Stimulated activated naive CD4-positive, alpha-beta T cell (primary cell): ENCODE measurements at regions not wholly inside any gene's neighbourhood (a gene's known extent, or its start where the extent isn't known, plus 50 kb on each side); places are given as distances from the start of the nearest gene placed in this dataset.
"Not testable (repeated sequence)": the region's sequence is repeated elsewhere in the genome, so short reads cannot be mapped to it uniquely, and the experiment has no call there.

ENCODE experiments used
- DNase-seq, 6 experiments: peaks; one replicate each; lab custom pipeline; 2025; lab: John Stamatoyannopoulos, UW

DNA sequence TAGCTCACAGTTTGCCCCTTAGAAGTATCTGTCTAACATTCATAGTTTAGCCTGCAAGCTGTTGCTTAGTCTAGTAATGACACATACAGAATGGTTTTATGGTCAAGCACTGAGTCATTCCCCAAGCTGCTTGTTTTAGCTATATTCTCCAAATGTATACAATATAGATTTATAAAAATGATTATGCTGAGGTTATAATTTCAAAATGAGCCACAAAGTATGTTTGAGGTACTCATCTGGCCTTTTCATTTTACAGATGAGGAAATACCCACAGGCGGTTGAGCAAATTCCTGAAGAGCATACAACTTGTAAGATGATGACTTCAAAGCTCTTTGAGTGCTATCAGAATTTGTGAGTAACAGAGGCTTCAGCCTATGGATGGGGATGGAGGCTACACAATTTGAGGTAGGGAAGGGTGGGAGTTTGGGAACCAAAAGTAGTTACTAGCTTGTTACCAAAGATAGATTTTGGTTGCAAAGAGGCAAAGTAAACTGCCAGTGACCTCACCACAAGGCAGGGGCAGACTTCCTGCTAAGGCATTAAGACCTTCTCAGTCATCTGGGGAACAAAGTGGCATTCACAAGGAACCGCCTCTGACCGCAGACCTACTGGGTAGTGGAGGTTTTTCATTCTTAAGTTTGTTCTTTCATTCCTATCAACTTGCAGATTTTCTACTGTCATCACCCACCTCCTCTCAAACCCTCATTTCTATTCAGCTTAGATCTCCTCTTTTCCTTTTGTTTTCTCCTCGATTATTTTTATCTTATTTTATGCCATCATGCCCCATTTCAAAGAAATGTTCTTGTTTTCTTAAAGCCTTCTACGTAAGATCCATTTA, 257.2 kb upstream of the NECTIN3 start:
- no peak for DNase-seq

DNA sequence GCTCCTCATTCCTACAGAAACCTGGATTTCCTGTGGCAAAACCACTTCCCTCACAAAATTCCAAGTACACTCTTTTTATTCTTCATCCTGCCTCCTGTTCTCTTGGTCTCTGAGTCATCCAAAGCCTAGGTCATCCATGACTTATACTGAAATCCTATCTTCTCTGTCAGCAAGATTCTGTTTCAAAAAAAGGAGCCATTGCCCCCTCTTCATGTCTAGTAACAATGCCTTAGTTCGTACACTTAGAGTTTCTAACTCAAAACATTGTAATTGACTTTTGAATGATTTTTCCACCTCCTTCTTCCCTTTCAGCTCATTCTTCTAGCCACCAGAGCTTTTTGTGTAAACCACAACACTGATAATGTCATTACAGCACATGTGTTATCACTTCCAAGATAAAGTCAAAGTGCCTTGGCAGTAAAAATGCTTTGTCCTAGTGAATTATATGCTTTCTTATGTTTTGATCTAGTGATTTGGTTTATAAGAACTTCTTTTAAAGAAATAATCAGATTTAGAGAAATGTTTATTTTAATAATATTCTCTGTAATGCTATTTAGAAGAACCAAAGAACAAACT, 256.5 kb upstream of the NECTIN3 start:
- DNase-seq: no peak

DNA sequence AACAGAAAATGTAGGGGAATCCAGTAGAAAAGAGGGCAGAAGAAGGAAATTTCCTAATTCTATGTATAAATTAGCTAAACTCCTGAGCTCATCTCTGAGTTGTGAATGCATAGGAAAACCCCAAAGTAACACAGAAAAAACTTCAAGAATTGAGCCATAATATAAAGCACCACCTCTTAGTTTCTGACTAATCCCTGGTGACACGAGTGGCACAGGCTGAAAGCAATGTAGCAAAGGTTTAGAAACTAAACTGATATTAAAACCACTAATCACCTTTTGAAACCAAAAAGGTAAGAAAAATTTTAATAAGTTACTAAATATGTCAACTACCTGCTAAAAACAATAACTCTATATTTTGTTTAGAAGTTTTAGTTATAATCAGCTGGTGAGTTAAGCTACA, 255.6 kb upstream of the NECTIN3 start:
- no peak for DNase-seq

DNA sequence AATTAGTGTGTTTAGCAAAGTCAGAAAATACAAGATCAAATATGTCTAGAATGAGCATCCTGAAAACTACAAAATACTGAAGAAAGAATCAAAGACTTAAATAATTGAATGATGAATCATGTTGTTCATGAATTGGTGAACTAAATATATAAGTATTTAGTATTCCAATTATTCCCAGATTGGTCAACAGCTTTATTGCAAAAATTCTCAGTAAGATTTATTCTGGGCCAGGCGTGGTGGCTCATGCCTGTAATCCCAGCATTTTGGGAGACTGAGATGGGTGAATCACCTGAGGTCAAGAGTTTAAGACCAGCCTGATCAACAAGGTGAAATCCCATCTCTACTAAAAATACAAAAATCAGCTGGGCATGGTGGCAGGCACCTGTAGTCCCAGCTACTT, 250.0 kb upstream of the NECTIN3 start:
- no peak for DNase-seq

DNA sequence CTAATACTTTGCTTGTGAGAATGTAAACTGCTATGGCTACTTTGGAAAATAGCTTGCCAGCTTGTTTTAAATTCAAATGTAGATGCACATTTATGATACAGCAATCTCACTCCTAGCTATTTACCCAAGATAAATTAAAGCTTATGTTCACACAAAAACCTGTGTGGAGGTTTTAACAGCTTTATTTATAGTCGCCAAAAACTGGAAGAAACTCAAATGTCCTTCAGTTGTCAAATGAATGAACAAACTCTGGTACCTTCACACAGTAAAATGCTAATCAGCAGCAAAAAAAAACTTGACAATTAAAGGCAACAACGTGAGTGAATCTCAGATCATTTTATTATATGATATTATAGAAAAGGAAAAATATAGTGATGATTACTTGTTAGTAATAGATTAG, 248.6 kb upstream of the NECTIN3 start:
- DNase-seq: no peak

GRCh38 chr3:110846971-110847370, 224.6 kb upstream of the NECTIN3 start:
- no peak for DNase-seq

GRCh38 chr3:110849064-110849463, 222.6 kb upstream of the NECTIN3 start:
- DNase-seq: no peak

GRCh38 chr3:110851736-110852135, 219.9 kb upstream of the NECTIN3 start:
- DNase-seq: no peak

- no peak for DNase-seq
Measured at GRCh38 chr3:110855207-110855606, 216.4 kb upstream of the NECTIN3 start.

DNA sequence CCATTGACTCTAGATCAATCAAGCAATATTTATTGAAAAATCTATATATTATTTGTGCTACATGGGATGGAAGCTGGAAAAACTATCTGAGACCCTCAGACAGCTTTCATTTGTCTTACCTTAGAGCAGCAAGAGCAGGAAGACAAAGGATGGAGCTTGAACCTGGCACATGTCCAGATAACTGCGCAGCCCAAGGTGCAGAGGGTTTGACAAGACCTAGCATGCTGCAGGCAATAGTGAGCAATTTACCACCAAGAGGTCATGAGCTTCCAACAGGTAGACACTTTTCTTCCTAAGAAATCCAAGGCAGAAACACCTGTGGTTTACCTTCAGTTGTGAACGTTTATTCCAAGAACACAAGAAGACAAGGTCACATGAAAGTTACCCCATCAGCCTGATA, 214.7 kb upstream of the NECTIN3 start:
- no peak for DNase-seq

GRCh38 chr3:110858549-110858948, 213.1 kb upstream of the NECTIN3 start:
- DNase-seq: no peak

- no peak for DNase-seq
Measured at GRCh38 chr3:110859336-110859735, 212.3 kb upstream of the NECTIN3 start.

DNA sequence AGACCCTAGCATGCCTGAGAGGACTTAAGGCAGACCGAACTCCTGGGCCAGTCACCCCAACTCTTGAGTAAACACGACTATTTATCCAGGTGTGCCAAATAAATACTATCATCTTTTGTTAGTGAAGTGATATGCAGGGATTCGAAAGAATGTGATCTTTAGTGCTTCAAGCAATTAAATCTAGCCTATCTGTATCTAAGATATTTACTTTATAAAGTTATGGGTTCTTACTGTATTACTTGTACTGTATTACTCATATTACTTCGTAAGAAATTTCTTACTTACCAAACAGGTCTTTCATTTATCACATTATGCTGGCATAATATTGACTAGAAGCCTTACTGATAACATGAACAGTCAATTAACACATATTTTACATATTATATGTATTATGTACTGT, 211.6 kb upstream of the NECTIN3 start:
- no peak for DNase-seq

DNA sequence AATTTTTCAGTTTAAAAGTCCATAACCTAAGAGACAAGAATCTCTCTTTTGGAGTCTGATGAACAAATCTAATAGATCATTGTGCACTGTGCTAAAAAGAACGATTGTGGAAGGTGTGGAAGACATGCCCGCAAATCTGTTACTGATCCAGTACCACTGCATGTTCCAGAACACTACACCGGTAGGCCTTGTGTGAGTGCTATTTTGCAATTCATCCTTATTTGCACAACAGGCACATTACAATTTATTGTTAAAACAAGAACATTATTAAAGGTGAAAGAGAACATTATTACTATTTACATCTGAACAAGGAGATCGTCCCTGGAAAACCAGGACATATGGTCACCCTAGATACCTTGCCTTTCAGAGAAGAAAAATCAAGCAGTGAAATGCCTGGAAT, 205.7 kb upstream of the NECTIN3 start:
- no peak for DNase-seq

GRCh38 chr3:110868106-110868505, 203.5 kb upstream of the NECTIN3 start:
- DNase-seq: no peak

GRCh38 chr3:110869736-110870135, 201.9 kb upstream of the NECTIN3 start:
- DNase-seq: no peak

DNA sequence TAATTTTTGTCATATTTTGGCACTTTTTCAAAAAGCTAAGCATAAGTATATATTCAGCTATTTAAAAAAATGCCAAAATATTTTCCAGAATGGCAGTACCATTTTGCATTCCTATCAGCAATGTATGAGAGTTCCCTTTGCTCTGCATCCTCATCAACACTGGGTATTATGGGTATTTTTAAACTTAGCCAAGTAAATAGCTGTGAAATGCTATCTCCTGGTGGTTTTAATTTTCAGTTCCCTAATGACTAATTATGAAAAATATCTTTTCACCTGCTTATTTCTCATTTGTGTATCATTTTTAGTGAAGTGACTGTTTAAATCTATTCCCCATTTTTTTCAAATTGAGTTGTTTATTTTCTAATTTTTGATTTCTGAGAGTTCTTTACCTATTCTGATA, 199.7 kb upstream of the NECTIN3 start:
- DNase-seq: no peak

DNA sequence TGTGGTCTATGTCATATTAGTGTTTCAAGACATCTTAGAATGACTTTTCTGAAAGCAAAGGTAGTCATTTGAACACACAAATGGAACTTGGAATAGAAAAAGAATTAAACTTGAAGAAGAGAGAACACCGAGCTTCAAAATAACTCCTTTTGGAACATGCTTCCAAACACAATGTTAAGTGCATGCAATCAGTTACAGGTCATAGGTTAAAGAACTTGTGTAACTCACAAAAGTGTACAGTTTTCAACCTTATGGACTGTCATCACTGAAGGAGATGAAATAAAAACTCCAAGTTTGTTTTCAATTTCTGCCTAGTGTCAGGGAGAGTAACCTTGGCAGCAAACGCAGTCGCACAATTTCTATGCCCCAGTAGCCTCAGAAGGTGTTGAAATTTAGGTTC, 192.9 kb upstream of the NECTIN3 start:
- no peak for DNase-seq

- no peak for DNase-seq
Measured at GRCh38 chr3:110881069-110881468, 190.5 kb upstream of the NECTIN3 start.

DNA sequence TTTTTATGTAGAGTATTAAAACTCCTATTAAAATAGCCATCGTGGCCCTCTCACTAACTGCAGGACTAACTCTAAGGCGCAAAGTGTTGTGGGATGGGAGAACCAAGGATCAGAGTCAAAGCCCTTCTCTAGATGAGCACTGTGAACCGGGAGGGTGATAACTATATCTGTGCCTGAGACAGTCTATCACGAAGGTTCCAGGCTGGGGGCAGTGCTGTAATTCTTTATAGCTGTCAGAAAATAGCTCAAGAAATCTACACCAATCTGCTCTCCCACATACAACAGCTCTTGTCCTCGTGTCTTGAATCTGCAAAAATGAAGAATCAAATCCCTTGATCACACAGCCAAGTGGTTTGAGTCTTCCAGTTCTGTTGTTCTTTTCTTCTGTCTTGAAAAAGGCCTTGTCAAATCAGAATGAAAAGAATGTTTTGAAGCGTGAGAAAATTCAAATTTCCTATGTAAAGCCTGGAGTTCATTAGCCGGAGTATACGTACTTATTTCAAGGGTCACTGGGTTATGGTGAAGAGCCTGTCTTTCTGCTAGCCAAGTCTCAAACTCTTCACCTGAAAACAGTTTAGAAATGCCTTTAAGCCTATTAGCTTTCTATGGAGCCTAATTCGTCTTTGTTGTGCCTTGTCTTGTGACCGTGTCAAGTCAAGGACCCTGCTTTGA, 185.3 kb upstream of the NECTIN3 start:
- no peak for DNase-seq

DNA sequence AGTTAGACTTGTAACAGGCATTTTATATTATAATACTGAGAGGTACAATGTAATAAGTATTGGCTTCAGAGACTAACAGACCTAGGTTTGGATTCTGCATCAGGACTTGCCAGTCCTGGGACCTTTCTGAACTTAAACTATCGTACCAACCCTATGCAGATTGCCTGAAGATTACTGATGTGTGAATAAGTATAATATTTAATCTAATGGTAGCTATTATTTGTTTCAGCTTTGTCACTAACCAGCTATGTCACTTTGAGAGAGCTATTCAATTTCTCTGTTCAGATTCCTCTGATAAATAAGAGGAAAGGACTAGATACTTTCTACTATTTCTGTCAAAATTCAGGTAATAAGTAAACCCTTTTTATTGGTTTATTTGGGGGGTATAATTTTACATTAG, 184.4 kb upstream of the NECTIN3 start:
- no peak for DNase-seq

- not testable (repeated sequence) for DNase-seq
Measured at GRCh38 chr3:110888625-110889375, 182.8 kb upstream of the NECTIN3 start.

DNA sequence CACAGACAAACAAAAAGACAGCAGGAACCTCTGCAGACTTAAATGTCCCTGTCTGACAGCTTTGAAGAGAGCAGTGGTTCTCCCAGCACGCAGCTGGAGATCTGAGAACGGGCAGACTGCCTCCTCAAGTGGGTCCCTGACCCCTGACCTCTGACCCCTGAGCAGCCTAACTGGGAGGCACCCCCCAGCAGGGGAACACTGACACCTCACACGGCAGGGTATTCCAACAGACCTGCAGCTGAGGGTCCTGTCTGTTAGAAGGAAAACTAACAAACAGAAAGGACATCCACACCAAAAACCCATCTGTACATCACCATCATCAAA, 182.3 kb upstream of the NECTIN3 start:
- not testable (repeated sequence) for DNase-seq
